HG03103 (cell line): ENCODE measurements at regions not wholly inside any gene's neighbourhood (a gene's known extent, or its start where the extent isn't known, plus 50 kb on each side); places are given as distances from the start of the nearest gene placed in this dataset.

ENCODE experiments used
- ATAC-seq: cut with Tn5 transposase; IDR thresholded peaks from one replicate; pipeline ENCODE4 v1.9.1; 2021; ENCODE audit warnings: low read depth; ENCODE audit not compliant: unreplicated experiment

GRCh38 chr12:91868054-91868453 is 277.6 kb downstream of the BTG1 start:
- no peak for ATAC-seq

DNA sequence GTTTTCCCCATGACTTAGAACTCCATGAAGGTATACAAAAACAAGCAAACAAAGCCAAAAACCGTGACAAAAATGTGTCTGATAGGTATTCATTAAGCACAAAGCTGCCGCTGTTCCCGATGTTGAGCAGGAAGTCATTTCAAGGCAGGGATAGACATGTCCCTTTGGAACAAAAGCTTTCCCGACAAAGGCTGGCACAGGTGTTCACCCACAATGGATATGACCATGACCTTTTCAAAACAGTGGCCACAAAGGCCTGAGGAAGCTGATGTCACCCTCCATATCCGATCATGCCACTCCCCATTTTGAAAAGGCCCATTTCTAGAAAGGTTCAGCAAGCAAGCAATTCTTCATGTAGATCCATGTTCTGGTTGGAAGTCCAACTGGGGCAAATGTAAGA is 279.1 kb downstream of the BTG1 start:
- no peak for ATAC-seq

- ATAC-seq = no peak
Measured at GRCh38 chr12:91863702-91864101, 281.9 kb downstream of the BTG1 start.

- no peak for ATAC-seq
Measured at GRCh38 chr12:91861554-91861953, 284.1 kb downstream of the BTG1 start.

GRCh38 chr12:91859347-91859746 is 286.3 kb downstream of the BTG1 start:
- ATAC-seq = no peak

DNA sequence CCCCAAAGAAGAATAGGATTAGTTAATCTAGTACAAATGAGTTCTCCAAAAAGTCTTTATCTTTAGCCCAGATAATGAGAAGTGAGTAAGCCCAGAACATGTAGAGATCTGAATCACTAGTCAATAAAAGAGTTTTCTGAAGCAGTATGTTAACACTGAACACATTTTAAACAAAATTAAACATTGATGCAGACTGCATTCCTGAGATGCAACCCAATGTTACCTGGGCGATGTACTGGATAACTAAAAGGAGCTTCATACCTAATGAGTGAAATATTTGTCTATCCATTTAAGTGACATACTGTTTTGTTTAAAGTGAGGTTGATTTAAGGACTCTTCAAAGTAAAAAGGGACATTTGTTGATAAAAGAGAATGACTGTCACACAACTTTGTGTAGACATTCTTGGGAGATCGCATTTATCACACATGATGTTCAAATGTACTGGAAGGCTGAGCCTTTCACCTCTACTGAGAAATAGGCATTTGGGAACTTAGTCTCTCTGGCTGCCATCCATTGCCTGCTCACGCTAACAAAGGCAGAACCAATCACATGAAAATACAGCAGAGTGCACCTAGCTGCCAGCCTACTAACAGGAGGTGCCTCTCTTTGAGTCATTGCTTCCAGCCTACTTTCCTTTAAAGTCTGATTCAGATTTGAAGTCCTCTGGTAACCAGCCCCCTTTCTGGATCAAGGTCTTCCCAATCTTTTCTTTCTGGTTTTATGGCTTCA is 287.7 kb downstream of the BTG1 start:
- no peak for ATAC-seq

- no peak for ATAC-seq
Measured at GRCh38 chr12:91854725-91855124, 290.9 kb downstream of the BTG1 start.

DNA sequence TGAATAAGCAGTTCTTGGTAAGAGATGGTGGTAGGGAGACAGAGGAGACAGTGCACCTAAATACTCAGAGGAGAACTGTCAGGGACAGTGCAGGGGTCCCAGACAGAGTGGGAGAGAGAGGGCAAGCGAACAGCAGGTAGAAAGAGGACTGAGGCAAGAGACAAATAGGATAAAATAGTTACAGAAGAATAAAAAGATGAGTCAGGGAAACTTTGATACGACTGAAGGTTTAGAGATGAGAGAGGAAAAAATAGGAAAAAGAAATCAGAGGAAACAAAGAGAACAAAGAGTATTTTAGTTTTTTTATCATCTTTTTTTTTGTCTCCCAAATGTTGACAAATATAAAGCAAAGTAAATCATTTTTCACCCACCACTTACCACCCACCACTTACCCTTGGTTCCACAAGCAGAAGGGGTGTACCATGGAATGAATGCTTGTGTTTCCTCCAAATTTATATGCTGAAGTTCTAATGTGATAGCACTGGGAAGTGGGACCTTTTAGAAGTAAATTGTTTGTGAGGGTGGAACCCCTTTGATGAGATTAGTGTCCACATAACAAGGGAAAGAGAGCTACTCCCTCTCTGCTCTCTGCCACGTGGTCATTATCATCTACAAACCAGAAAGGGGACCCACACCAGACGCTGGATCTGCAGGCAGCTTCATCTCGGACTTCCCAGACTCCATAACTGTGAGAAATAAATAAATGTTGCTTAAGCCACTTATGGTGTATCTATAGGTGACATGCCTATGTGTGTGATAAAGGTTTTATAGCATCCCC is 292.1 kb downstream of the BTG1 start:
- no peak for ATAC-seq

GRCh38 chr12:91852634-91853033 is 293.0 kb downstream of the BTG1 start:
- ATAC-seq = no peak

- no peak for ATAC-seq
Measured at GRCh38 chr12:91851741-91852477, 293.7 kb downstream of the BTG1 start.

DNA sequence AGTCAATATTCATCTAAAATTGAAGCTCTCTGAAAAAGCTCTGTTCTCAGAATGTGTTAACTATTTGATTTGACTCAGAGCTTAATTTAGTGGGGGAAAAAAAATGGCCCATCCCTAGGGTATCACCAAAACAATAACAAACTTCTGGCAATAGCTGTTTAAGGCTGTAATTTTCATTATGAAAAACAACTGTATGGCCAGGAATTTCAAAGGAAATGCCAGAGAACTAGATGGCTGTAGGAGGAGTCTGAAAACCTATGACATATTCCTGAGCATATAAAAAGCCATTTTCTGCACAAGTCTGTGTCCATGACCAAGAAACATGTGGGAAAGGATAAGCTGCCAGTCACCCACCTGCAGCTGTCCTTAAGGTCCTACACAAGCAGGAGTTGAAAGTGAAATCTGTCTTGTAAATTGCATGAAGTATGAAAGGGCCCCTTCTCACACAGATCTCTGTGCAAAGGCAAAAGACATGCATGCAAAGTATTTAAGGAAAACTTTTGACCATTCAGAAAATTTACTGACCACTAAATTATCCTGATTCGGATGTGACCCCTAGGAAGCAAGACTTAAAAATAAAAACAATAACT is 299.1 kb downstream of the BTG1 start:
- no peak for ATAC-seq

- no peak for ATAC-seq
Measured at GRCh38 chr12:91845365-91845764, 300.3 kb downstream of the BTG1 start.

- ATAC-seq = no peak
Measured at GRCh38 chr12:91841822-91842221, 303.8 kb downstream of the BTG1 start.

- no peak for ATAC-seq
Measured at GRCh38 chr12:91836696-91837095, 308.9 kb downstream of the BTG1 start.

DNA sequence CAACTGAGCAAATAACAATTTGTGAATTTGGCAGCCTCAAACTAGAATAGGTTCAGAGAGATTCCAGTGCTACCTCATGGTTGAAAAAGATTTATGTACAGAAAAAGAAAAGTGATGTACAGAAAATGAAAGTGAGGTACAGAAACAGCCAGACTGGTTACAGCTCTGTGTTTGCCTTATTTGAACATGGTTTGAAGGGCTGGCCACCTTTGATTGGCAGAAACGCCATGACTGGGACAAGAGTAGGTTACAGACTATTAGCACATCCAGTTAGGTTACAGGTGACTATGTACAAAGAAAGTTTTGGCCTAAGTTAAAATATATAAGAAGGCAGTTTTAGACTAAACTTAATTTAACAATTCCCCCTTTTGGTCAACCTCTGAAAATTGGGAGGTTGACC is 309.4 kb downstream of the BTG1 start:
- no peak for ATAC-seq

GRCh38 chr12:91835693-91836092 is 310.0 kb downstream of the BTG1 start:
- no peak for ATAC-seq

DNA sequence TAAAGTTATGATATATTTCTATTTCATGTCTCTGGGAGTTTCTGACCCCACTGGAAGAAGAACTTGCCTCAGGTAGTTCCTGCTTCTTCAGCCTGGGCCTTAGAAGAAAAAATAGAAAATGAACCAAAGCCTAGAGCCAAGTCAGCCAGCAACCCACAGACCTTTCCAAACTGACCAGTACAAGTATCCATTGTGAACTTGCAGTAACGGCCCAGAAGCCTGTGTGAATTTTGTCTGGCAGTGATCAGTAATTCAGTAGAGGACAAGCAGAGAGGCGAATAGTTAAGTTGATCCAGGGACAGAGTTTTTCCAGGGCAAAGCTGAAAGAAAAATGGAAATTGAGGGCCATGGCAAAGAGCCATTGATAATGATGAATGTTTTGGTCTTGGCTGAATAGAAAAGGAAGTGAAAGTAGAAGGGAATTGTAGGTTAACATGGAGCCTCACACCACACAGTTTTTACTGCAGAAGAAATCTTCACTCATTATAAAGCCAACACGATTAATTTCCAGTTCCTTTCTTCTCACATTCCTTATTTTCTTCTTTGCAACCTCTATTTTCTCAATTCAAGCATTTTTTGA is 311.8 kb downstream of the BTG1 start:
- ATAC-seq = no peak

DNA sequence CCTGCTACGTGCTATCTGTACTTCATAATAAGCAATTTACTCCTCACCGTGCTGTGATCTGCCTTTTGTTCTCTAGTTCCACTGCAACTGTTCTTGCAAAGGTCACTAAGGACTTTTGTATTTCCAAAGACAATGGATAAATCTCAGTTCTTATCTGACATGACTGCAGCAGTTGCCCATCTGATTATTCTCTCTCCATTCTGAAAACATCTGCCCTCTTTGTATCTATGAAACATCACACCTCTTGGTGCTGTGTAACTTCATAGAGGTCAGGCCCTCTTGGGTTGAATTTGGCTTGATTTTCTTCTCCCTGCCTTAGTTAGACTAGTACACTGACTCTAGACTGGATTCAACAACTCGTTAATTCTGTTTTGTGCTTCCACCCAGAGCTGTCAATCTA is 319.6 kb downstream of the BTG1 start:
- ATAC-seq = no peak

- ATAC-seq = no peak
Measured at GRCh38 chr12:91824991-91825390, 320.7 kb downstream of the BTG1 start.

GRCh38 chr12:91819132-91819447 is 326.6 kb downstream of the BTG1 start:
- no peak for ATAC-seq
